ENCODE measurements at regions not wholly inside any gene's neighbourhood (a gene's known extent, or its start where the extent isn't known, plus 50 kb on each side); places are given as distances from the start of the nearest gene placed in this dataset.

GRCh38 chr16:26664086-26664485, 402.6 kb upstream of the C16orf82 start:
- in situ Hi-C loops (cut with HindIII; ENCODE audit: low pct_unique_long_range_greater_than_20kb, low sequenced_read_pairs), result no loop called here
- no peak for DNase-seq (ENCODE audit: low read depth)

DNA sequence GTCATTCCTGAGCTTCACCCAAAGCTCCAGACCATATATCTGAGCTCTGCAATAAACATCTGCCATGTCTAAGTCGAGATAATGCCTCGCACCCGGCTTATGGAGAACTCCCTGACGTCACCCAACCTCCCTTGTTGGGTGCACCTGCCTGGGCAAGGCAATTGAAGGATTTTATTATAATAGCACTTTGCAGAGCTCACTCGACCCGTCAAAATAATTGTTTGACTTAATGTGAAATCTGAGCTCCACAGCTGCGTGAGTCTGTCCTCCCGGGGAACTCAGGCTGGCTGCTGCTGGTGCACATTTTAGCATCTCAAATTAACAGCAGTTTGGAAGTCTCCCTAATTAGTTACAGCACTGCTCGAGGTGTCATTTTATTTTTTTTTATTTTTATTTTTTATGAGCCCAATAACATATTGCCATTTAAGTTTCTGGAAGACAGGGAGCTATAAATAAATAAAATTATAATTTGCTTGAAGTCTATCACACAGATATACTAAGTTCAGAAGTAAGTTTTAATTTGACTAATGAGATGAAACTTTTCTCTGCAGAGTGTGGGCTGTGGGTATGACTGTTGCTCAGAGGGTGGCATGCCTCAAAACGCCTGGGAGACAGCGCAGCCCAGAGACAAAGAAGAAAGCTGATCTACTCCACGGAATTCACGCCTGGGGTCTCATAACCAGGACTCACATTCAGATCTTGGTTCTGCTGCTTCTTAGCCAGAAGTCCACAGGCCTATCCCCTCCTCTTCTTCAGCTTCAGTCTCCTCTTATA, 401.4 kb upstream of the C16orf82 start:
- DNase-seq (ENCODE audit: low read depth), result no peak
- in situ Hi-C loops (cut with HindIII; ENCODE audit: low pct_unique_long_range_greater_than_20kb, low sequenced_read_pairs), result no loop called here

DNA sequence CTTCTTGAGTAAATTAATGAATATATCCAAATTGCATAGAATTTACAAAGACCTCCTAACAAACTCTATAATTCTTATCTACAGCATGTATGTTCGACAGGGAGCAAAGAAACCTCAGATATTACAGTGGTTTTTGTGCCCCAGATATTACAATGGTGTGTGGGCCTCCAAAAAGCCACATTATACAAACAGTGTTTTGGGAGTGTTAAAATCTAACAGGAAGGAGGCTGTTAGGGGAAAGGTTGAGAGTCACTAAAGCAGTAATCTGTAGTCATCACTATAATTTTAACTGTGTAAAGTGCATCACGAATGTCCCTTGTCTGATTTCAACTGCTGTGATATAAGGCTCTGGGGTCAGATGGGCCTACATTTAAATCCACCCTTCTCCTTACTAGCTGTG, 400.2 kb upstream of the C16orf82 start:
- in situ Hi-C loops (cut with HindIII; ENCODE audit: low pct_unique_long_range_greater_than_20kb, low sequenced_read_pairs), result no loop called here

DNA sequence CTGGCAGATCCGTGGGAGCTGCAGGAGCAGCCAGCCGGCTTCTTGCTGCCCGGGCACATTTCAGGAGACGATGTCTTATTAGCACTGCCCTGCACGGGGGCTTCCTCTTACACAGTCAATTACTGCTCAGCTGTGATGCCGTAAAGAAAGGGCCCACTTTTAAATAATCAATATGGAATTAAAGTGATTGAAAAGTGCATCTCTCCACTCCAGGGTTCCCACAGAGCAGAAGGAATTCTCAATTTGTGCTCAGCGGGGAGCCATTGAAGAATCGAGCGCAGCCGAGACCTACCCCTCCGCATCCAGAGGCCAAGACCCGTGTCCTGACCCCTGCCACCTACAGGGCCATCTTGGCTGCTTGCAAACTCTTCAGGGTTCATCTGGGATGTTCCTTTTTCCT, 399.4 kb upstream of the C16orf82 start:
- no peak for DNase-seq (ENCODE audit: low read depth)
- in situ Hi-C loops (cut with HindIII; ENCODE audit: low pct_unique_long_range_greater_than_20kb, low sequenced_read_pairs), result no loop called here

More for the DNA sequence above, 400.2 kb upstream of the C16orf82 start:
- no peak for DNase-seq (ENCODE audit: low read depth)

DNA sequence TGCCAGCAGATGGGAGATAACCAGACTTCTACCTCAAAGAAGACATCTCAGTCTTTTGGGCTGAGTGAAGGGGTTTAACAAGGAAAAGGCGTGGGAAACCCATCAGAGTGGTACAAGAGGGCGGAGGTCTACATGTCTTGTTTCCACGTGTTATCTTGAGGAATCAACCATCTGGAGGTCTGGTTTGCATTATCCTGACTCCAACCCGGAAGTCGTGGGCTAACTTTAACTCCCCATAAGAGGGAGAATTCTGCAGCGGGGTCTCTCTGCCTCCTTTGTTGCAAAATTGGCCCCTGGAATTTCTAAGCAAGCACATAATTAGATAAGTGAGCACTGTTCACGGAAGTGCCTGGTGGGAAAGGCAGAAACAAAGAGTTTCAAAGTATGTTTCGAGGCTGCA, 398.7 kb upstream of the C16orf82 start:
- DNase-seq (ENCODE audit: low read depth), result no peak
- in situ Hi-C loops (cut with HindIII; ENCODE audit: low pct_unique_long_range_greater_than_20kb, low sequenced_read_pairs), result no loop called here

GRCh38 chr16:26672206-26672605, 394.5 kb upstream of the C16orf82 start:
- DNase-seq (ENCODE audit: low read depth), result no peak
- in situ Hi-C loops (cut with HindIII; ENCODE audit: low pct_unique_long_range_greater_than_20kb, low sequenced_read_pairs), result no loop called here

DNA sequence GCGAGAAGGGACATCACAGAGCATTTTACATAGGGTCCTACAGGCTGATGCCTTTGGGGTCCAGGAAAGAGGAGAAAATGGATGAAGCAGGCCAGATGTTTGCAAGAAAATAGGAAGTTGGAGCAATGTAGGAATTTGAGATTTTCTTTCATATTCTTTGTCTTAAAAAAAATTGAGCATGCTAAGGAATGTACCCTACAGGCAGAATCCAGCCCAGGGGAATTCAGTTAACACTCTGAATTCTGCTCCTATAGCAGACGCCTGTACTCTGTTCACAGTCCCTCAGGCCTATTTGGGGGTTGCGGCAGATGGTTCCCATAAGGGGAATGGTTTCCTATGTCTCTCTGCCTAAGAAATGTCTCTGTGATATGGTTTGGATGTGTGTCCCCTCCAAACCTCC, 393.7 kb upstream of the C16orf82 start:
- in situ Hi-C loops (cut with HindIII; ENCODE audit: low pct_unique_long_range_greater_than_20kb, low sequenced_read_pairs), result no loop called here

DNA sequence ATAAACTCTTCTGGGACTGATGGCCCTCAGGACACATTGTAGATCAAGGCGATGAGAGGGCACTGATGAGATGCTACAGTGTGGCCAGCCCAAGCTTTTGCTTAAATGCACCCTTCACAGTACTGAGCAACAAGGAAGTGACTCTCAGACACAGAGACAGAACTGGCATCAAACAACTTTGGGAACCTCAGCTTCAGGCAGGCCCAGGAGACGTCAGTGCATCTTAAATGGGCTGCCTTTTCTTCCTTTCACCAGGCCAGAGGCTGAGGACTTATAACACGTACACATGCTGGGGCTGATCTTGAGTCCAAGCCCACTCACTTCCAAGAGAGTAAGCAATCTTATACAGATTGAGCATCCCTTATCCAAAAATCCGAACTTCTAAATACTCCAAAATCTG, 386.1 kb upstream of the C16orf82 start:
- in situ Hi-C loops (cut with HindIII; ENCODE audit: low pct_unique_long_range_greater_than_20kb, low sequenced_read_pairs), result no loop called here
- DNase-seq (ENCODE audit: low read depth), result no peak

More for the DNA sequence above, 393.7 kb upstream of the C16orf82 start:
- no peak for DNase-seq (ENCODE audit: low read depth)

- no peak for DNase-seq (ENCODE audit: low read depth)
- in situ Hi-C loops (cut with HindIII; ENCODE audit: low pct_unique_long_range_greater_than_20kb, low sequenced_read_pairs), result no loop called here
Measured at GRCh38 chr16:26688105-26688504, 378.6 kb upstream of the C16orf82 start.

- in situ Hi-C loops (cut with HindIII; ENCODE audit: low pct_unique_long_range_greater_than_20kb, low sequenced_read_pairs), result no loop called here
- DNase-seq (ENCODE audit: low read depth), result no peak
Measured at GRCh38 chr16:26688699-26689098, 378.0 kb upstream of the C16orf82 start.

DNA sequence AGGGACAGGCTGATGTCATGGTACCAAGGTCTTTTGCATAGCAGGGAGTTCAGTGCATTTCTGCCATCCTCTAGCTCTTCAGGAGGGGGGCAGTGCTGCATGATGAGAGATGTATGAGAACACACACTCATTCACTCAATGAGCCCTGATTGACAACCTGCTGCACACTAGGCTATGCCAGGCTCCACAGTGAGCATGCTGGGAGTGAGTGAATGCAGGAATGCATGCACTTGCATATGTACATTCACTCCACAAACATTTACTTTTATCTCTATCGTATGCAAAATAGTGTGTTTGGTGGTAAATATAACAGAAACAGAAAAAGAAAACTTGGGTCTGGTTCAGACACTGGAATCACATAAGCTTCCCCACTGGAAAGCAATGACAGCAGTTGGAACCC, 374.1 kb upstream of the C16orf82 start:
- in situ Hi-C loops (cut with HindIII; ENCODE audit: low pct_unique_long_range_greater_than_20kb, low sequenced_read_pairs), result no loop called here
- DNase-seq (ENCODE audit: low read depth), result no peak

GRCh38 chr16:26697807-26698206, 368.9 kb upstream of the C16orf82 start:
- in situ Hi-C loops (cut with HindIII; ENCODE audit: low pct_unique_long_range_greater_than_20kb, low sequenced_read_pairs), result no loop called here
- no peak for DNase-seq (ENCODE audit: low read depth)

GRCh38 chr16:26700250-26700649, 366.5 kb upstream of the C16orf82 start:
- in situ Hi-C loops (cut with HindIII; ENCODE audit: low pct_unique_long_range_greater_than_20kb, low sequenced_read_pairs), result no loop called here
- no peak for DNase-seq (ENCODE audit: low read depth)

DNA sequence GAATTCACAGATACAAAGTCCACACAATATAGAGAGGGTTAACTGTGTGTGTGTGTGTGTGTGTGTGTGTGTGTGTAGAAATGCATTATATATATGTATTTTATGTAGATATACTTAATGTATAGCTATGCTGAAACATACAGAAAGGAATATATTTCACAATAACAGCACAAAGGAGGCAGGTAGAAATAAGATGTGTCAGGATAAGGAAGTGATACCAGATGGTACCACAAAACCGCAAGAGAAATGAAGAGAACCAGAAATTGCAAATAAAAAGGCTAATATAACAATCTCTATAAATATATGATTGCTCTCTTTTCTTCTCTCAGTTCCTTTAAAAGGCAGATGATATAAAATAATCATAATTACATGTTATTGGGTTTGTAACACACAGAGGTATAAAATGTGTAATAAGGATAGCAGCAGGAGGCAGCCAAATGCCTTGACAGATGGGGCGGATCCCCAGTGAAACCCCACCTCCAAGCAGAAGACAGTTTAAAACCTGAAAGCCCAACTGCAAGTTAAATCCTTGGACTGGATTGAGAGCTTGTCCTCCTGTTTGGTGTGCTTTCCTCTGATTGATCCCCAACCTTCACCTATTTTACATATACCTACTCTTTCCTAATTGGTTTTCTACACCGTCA, 365.4 kb upstream of the C16orf82 start:
- no peak for DNase-seq (ENCODE audit: low read depth)
- in situ Hi-C loops (cut with HindIII; ENCODE audit: low pct_unique_long_range_greater_than_20kb, low sequenced_read_pairs), result no loop called here

DNA sequence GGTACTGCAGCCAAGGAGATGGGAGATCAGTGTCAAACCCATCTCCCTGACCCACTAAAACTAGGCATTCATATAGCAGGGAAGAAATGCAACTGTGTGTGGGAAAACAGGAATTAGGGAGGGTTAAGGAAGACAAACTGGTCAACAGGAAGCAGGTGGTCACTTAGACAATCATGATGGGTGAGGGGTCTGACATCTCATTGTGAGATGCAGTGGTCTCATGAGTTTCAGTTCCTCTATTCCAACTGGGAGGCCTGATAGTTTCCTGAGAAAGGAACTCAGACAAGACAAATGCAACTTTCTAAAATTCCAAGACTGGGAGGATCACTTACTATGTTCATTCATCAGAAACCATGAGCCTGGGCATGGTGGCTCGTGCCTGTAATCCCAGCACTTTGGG, 361.4 kb upstream of the C16orf82 start:
- in situ Hi-C loops (cut with HindIII; ENCODE audit: low pct_unique_long_range_greater_than_20kb, low sequenced_read_pairs), result no loop called here
- no peak for DNase-seq (ENCODE audit: low read depth)

- DNase-seq (ENCODE audit: low read depth), result no peak
- in situ Hi-C loops (cut with HindIII; ENCODE audit: low pct_unique_long_range_greater_than_20kb, low sequenced_read_pairs), result no loop called here
Measured at GRCh38 chr16:26708428-26708827, 358.3 kb upstream of the C16orf82 start.

- peak; percentile 8 for DNase-seq (ENCODE audit: low read depth)
- in situ Hi-C loops (cut with HindIII; ENCODE audit: low pct_unique_long_range_greater_than_20kb, low sequenced_read_pairs), result no loop called here
Measured at GRCh38 chr16:26709175-26709574, 357.6 kb upstream of the C16orf82 start.

DNA sequence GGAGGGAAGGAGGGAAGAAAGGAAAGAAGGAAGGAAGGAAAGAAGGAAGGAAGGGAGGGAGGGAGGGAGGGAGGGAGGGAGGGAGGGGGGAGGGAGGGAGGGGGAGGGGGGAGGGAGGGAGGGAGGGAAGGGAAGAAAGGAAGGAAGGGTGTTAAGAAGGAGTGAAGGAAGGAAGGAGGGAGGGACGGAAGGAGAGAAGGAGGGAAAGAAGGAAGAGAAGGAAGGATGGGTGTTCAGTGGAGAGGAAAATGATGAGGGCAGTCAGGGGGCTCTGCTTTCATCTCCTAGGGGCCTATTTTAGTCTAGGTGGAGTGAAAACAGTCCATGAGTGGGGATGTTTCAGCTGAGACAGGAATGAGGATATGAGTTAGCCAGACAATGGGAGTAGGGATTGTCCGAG, 357.0 kb upstream of the C16orf82 start:
- no peak for DNase-seq (ENCODE audit: low read depth)
- in situ Hi-C loops (cut with HindIII; ENCODE audit: low pct_unique_long_range_greater_than_20kb, low sequenced_read_pairs), result no loop called here

- no peak for DNase-seq (ENCODE audit: low read depth)
- in situ Hi-C loops (cut with HindIII; ENCODE audit: low pct_unique_long_range_greater_than_20kb, low sequenced_read_pairs), result no loop called here
Measured at GRCh38 chr16:26710450-26710849, 356.3 kb upstream of the C16orf82 start.

DNA sequence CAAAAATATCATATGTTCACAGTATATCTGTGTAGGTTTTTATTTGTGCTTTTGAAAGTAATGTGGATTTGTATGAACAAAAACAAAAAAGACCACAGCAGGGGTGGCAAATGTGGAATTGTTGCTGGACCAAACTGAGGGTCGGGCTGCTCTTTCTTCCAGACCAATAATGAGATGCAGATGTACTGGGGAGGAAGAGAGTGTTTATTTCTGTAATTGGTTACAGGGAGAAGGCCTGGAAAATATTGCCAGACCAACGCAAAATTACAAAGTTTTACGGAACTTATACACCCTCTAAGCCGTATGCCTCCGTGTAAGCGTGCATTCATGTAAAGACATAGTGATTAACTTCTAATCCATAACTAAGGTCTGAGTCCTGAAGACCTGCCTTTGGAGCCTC, 353.9 kb upstream of the C16orf82 start:
- no peak for DNase-seq (ENCODE audit: low read depth)
- in situ Hi-C loops (cut with HindIII; ENCODE audit: low pct_unique_long_range_greater_than_20kb, low sequenced_read_pairs), result no loop called here
